Myocyte (in vitro differentiated cells): ENCODE measurements at regions not wholly inside any gene's neighbourhood (a gene's known extent, or its start where the extent isn't known, plus 50 kb on each side); places are given as distances from the start of the nearest gene placed in this dataset.
"Not testable (repeated sequence)": the region's sequence is repeated elsewhere in the genome, so short reads cannot be mapped to it uniquely, and the experiment has no call there.

ENCODE experiments used
- DNase-seq: peaks from one replicate; pipeline ENCODE4 v3.0.0-alpha.2; 2012; ENCODE audit warnings: low read depth

GRCh38 chr5:52150501-52150900, 637.2 kb upstream of the ITGA1 start:
- no peak for DNase-seq

- not testable (repeated sequence) for DNase-seq
These were observed 630.9 kb upstream of the ITGA1 start for GRCh38 chr5:52156809-52157208.

- DNase-seq = not testable (repeated sequence)
These were observed 621.9 kb upstream of the ITGA1 start for GRCh38 chr5:52165806-52166205.

- DNase-seq = no peak
These were observed 614.6 kb upstream of the ITGA1 start for GRCh38 chr5:52173133-52173532.

GRCh38 chr5:52177193-52177592, 610.5 kb upstream of the ITGA1 start:
- DNase-seq = no peak

GRCh38 chr5:52181403-52181802, 606.3 kb upstream of the ITGA1 start:
- no peak for DNase-seq

GRCh38 chr5:52190737-52191136, 597.0 kb upstream of the ITGA1 start:
- no peak for DNase-seq

GRCh38 chr5:52199833-52200232, 587.9 kb upstream of the ITGA1 start:
- no peak for DNase-seq

- no peak for DNase-seq
These were observed 585.5 kb upstream of the ITGA1 start for GRCh38 chr5:52202256-52202655.

- no peak for DNase-seq
These were observed 583.4 kb upstream of the ITGA1 start for GRCh38 chr5:52204310-52204709.
